Islet of Langerhans (tissue), 1 donor: ENCODE measurements at regions not wholly inside any gene's neighbourhood (a gene's known extent, or its start where the extent isn't known, plus 50 kb on each side); places are given as distances from the start of the nearest gene placed in this dataset.
"Not testable (repeated sequence)": the region's sequence is repeated elsewhere in the genome, so short reads cannot be mapped to it uniquely, and the experiment has no call there.

Source experiments
- FAIRE-seq: peaks from one replicate; lab custom pipeline; 2011; peaks lifted over from hg19 to GRCh38; lab: Jason Lieb, UNC

- not testable (repeated sequence) for FAIRE-seq
Measured at GRCh38 chrX:138282598-138283150, 428.8 kb downstream of the FGF13 start.

DNA sequence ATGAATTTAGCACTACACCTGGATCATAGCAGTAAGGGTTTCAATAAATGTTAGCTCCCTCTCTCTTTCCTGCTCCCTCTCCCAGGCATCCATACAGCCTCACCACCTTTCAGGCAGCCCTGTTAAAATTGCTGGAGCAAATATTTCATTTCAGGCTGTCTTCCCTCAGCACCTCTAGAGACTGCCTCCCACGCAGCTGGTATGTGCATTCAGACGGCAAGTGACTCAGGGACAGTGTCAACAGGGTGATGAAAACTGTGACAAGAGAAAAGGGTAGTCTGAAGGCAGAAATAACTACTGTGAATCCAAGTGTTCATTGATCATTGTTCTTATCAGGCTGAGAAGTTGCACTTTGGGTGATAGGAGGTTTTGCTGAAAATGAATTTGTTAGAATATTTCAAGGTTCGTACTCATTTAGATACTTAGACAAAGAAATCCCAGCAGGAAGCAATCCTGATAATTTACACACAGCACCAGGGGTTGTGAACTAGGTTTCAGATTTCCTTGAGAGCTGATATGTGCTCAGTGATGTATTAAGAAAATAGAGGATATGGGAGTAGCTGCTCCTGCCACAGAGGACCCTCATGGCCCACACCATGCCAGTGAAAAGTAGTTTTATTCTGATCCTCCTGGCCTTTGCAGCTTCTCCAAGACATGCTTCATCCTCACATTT, 424.2 kb downstream of the FGF13 start:
- no peak for FAIRE-seq

DNA sequence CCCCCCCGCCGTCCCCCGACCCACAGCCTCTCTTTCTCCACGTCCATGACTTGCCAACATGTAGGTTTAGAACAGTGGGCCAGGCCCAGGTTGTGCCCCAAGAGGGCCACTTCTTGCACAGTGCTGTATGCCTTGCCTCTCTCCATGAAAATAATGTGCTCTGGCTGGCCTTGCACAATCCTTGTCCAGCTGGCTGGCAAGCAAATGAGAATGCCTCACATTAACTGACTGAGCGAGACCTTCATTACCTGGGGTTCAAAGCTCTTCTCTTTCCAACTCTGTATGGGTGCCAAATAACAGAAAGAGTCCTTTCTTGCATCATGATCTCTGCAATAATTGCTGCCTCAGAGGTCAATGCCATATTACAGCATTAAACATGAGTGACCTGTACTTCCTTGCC, 416.6 kb downstream of the FGF13 start:
- no peak for FAIRE-seq

DNA sequence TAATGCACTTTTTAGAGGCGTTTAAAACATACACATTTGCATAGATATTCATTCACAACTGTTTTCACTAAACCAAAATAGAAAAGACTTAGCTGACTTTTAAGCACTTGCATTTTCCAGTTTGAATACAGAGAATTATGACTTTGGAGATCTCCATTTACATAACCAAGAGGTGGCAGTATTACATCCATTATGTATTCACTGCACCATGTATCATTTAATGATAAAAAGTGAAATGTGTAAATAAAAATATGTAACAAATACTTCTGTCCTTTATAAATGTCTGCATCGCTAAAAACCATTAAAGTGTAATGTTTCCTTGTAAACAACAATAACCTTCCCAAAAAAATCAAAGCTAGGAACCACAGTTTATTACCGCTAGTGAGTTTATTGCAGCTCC, 413.2 kb downstream of the FGF13 start:
- peak; percentile 89 for FAIRE-seq

DNA sequence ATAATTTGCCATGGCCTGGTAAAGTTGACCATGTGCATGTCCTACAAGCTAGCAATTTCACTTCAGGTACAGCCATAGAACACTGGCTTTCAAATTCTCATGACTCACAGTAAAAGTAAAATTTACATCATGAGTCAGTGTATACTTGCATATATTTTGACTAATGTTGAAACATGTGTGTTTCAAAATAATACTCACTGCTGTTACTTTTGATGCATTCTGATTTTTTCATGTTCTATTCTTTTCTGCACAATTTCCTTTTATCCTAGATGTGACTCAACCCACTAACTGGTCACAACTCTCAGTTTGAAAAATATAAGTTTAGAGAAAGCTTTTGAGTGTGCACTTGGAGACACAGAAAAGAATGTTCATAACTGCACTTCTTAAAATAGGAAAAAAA, 365.7 kb downstream of the FGF13 start:
- no peak for FAIRE-seq

DNA sequence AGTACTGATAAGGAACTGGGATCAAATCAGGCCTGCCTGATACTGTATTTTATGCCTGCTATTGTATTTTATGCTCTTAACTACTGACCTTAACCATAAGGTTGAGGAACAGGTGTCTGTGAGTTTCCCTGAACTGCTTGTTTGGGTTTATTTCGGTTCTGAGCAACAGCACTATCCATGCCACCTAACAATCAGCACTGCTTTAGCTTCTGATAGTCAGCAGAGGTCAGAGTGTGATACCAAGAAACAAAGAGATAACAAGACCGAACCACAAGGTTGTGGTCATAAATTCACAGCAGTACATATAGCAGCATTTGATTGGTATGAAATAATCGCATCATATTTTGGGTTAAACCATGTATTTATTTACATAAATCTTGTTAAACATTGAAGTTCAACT, 362.2 kb downstream of the FGF13 start:
- no peak for FAIRE-seq

- FAIRE-seq = no peak
Measured at GRCh38 chrX:138378876-138379275, 332.6 kb downstream of the FGF13 start.

- no peak for FAIRE-seq
Measured at GRCh38 chrX:138408101-138408500, 303.4 kb downstream of the FGF13 start.

DNA sequence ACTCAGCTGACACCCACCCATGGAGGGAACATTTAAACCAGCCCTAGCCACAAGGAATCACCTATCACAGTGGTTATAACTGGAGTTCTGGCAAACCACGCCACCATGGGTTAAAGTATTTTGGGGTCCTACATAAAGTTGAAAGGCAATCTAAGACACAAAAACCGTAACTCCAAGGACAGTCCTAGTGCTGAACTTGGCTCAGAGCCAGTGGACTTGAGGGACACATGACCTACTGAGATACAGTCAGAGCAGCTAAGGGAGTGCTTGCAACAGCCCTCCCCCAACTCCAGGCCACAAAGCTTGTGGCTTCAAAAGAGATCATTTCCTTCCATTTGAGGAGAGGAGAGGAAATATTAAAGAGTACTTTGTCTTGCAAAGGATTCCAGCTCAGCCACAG, 300.5 kb downstream of the FGF13 start:
- no peak for FAIRE-seq
